T-helper 1 cell treated with Interleukin-12 subunit alpha and Interleukin-12 subunit beta and Interleukin-4 antibody, amounts not matched to agents 30 μg/mL and 1 μg/mL, for 36 hours (primary cell): ENCODE measurements at regions not wholly inside any gene's neighbourhood (a gene's known extent, or its start where the extent isn't known, plus 50 kb on each side); places are given as distances from the start of the nearest gene placed in this dataset.
"Not testable (repeated sequence)": the region's sequence is repeated elsewhere in the genome, so short reads cannot be mapped to it uniquely, and the experiment has no call there.

ENCODE experiments used
- H3K27ac Mint-ChIP-seq: one replicate; pipeline ENCODE4 v1.8.0; 2021; ENCODE audit warnings: mild to moderate bottlenecking, mixed read lengths
- H3K27me3 Mint-ChIP-seq: one replicate; pipeline ENCODE4 v1.8.0; 2021; ENCODE audit warnings: low read depth, mixed read lengths
- H3K36me3 Mint-ChIP-seq: one replicate; pipeline ENCODE4 v1.8.0; 2021; ENCODE audit warnings: low read depth, mixed read lengths
- H3K4me1 Mint-ChIP-seq: one replicate; pipeline ENCODE4 v1.8.0; 2021; ENCODE audit warnings: low read depth, mixed read lengths
- H3K4me3 Mint-ChIP-seq: one replicate; pipeline ENCODE4 v1.8.0; 2021; ENCODE audit warnings: mild to moderate bottlenecking, moderate library complexity, mixed read lengths
- H3K9me3 Mint-ChIP-seq: one replicate; pipeline ENCODE4 v1.8.0; 2021; ENCODE audit warnings: mixed read lengths

DNA sequence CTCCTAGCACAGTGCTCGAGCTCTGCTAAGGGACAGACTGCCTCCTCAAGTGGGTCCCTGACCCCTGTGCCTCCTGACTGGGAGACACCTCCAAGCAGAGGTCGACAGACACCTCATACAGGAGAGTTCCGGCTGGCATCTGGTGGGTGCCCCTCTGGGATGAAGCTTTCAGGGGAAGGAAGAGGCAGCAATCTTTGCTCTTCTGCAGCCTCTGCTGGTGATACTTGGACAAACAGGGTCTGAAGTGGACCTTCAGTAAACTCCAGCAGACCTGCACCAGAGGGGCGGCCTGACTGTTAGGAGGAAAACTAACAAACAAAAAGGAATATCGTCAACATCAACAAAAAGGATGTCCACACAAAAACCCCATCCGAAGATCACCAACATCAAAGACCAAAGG lies 60.6 kb upstream of the DCN start:
- not testable (repeated sequence) for H3K4me1 Mint-ChIP-seq, H3K4me3 Mint-ChIP-seq, H3K27me3 Mint-ChIP-seq, H3K9me3 Mint-ChIP-seq, H3K27ac Mint-ChIP-seq, H3K36me3 Mint-ChIP-seq

- no peaks in the 10 kb centered on the region for H3K36me3 Mint-ChIP-seq
- no peak overlapping the region for H3K4me3 Mint-ChIP-seq
- no peaks in the 10 kb centered on the region for H3K9me3 Mint-ChIP-seq
- no peaks in the 10 kb centered on the region for H3K27me3 Mint-ChIP-seq
- no peak overlapping the region for H3K27ac Mint-ChIP-seq
- no peaks in the 10 kb centered on the region for H3K4me1 Mint-ChIP-seq
These were observed 59.1 kb upstream of the DCN start for GRCh38 chr12:91241756-91242155.

DNA sequence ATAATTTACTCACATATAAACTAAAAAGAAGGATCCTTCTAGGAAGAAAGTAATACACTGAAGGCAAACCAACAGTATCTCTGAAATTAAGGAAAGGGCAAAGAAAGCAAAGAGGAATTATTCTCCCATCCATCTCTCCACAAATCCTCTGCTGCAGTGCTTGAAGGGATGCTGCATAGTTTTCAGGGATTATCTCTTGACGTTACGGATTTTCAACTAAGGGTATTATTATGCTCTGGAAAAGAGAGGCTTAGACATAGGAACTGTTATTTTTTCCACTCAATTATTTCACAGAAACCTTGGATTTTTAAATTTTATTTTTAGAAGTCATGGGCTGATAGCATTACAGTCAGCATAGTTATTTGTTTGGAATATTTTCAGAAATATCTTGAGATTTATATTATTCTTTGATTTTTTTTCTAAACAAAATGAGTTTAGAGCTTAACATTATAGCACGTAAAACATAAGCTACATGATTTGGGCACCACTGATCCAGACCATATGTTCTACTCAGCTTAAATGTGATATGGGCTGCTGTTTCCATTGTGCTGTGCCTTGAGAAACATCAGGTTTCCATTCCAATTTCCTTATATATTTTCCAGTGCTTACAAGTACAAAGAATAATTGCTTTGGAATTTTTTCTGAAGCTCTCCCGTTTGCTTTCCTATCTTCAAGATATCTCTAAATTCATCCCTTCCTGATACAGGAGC lies 57.9 kb upstream of the DCN start:
- Mint-ChIP-seq H3K4me1 (no peaks in the 10 kb centered on the region), H3K27ac (no peak overlapping the region), H3K9me3 (no peaks in the 10 kb centered on the region), H3K27me3 (no peaks in the 10 kb centered on the region), H3K36me3 (no peaks in the 10 kb centered on the region), H3K4me3 (no peak overlapping the region)

DNA sequence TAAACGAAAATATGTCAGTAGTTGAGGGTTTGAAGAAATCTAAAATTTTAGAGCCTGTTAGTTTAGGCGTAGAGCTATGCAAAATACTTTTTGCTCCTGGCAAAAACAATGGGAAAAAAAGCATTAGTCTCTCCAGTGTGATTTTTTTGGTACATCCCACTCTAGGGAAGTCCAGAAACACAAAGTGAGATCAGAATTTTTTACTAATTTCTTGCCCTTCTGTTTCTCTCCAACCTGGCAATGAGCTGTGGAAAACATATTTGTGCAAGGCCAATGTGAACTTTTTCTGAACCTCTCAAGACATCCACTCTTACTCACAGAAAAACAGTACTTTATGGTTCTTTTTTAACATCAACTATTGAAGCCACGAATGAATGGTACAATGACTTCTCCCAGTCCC lies 56.9 kb upstream of the DCN start:
- Mint-ChIP-seq H3K27ac (no peak overlapping the region), H3K9me3 (no peaks in the 10 kb centered on the region), H3K27me3 (no peaks in the 10 kb centered on the region), H3K36me3 (no peaks in the 10 kb centered on the region), H3K4me1 (no peaks in the 10 kb centered on the region), H3K4me3 (no peak overlapping the region)
